ENCODE measurements at regions not wholly inside any gene's neighbourhood (a gene's known extent, or its start where the extent isn't known, plus 50 kb on each side); places are given as distances from the start of the nearest gene placed in this dataset.

- H3K14ac ChIP-seq (ENCODE audit: low read length in 2 of 2), result no peak overlapping the region
- no peak overlapping the region for H2BK120ac ChIP-seq (ENCODE audit: low read depth, low read length)
- no peak for DNase-seq
- no peak overlapping the region for H3K4ac ChIP-seq (ENCODE audit: low read depth in 1 of 2, low read length in 2 of 2)
- no peak overlapping the region for H2BK15ac ChIP-seq (ENCODE audit: low read depth, poor library complexity, severe bottlenecking)
- no peak overlapping the region for H3K27ac ChIP-seq (ENCODE audit: low read length, poor library complexity, severe bottlenecking)
- no peaks in the 10 kb centered on the region for H3K4me1 ChIP-seq (ENCODE audit: control insufficient read depth, insufficient read depth, low read depth, low read length)
- H3K36me3 ChIP-seq (ENCODE audit: control insufficient read depth in 1 of 2, insufficient read depth in 2 of 2, low read depth in 1 of 2, low read length in 2 of 2), result no peaks in the 10 kb centered on the region
- H3K23ac ChIP-seq (ENCODE audit: low read length in 2 of 2), result no peak overlapping the region
- H4K8ac ChIP-seq (ENCODE audit: low read length), result no peak overlapping the region
- no peaks in the 10 kb centered on the region for H3K9me3 ChIP-seq (ENCODE audit: control insufficient read depth, low read length)
- no peak overlapping the region for H2AK5ac ChIP-seq (ENCODE audit: low read length, severe bottlenecking)
- H3K27me3 ChIP-seq (ENCODE audit: control insufficient read depth in 1 of 2, insufficient read depth in 1 of 2, low read length in 2 of 2), result peaks cover 0 to 14% of the 10 kb centered on the region in 2 experiments
- WGBS, result 45% methylated on average over 3 of the region's 3 CpGs
- H3K79me1 ChIP-seq (replicated peaks; ENCODE audit: low read length, poor library complexity, severe bottlenecking), result no peaks in the 10 kb centered on the region
- no peak overlapping the region for H3K9ac ChIP-seq (ENCODE audit: low read length)
- H2BK5ac ChIP-seq (ENCODE audit: low read depth, low read length, poor library complexity, severe bottlenecking), result no peak overlapping the region
- H2AFZ ChIP-seq (ENCODE audit: low read depth, low read length), result no peak overlapping the region
- no peak overlapping the region for H3K4me2 ChIP-seq (ENCODE audit: low read length, poor library complexity, severe bottlenecking)
- no peak overlapping the region for H4K91ac ChIP-seq (ENCODE audit: low read length)
- no peak overlapping the region for H3K4me3 ChIP-seq (ENCODE audit: insufficient read depth in 1 of 2, low read depth in 1 of 2, low read length in 2 of 2)
- no peak overlapping the region for H2BK12ac ChIP-seq (ENCODE audit: low read length in 2 of 2)
- no peak overlapping the region for H3K18ac ChIP-seq (ENCODE audit: low read depth in 1 of 2, low read length in 2 of 2)
These were observed 97.7 kb upstream of the FAM204A start for GRCh38 chr10:118439824-118440223.

GRCh38 chr10:118436742-118437141 is 94.6 kb upstream of the FAM204A start:
- no peak overlapping the region for H2BK12ac ChIP-seq (ENCODE audit: low read length in 2 of 2)
- H3K36me3 ChIP-seq (ENCODE audit: control insufficient read depth in 1 of 2, insufficient read depth in 2 of 2, low read depth in 1 of 2, low read length in 2 of 2), result no peaks in the 10 kb centered on the region
- H2BK5ac ChIP-seq (ENCODE audit: low read depth, low read length, poor library complexity, severe bottlenecking), result no peak overlapping the region
- no peaks in the 10 kb centered on the region for H3K4me1 ChIP-seq (ENCODE audit: control insufficient read depth, insufficient read depth, low read depth, low read length)
- H3K79me1 ChIP-seq (replicated peaks; ENCODE audit: low read length, poor library complexity, severe bottlenecking), result no peaks in the 10 kb centered on the region
- no peak overlapping the region for H2BK15ac ChIP-seq (ENCODE audit: low read depth, poor library complexity, severe bottlenecking)
- no peak overlapping the region for H2BK120ac ChIP-seq (ENCODE audit: low read depth, low read length)
- H3K4me3 ChIP-seq (ENCODE audit: insufficient read depth in 1 of 2, low read depth in 1 of 2, low read length in 2 of 2), result no peak overlapping the region
- H3K18ac ChIP-seq (ENCODE audit: low read depth in 1 of 2, low read length in 2 of 2), result no peak overlapping the region
- H3K4ac ChIP-seq (ENCODE audit: low read depth in 1 of 2, low read length in 2 of 2), result no peak overlapping the region
- H3K9me3 ChIP-seq (ENCODE audit: control insufficient read depth, low read length), result peaks cover 12% of the 10 kb centered on the region
- H3K4me2 ChIP-seq (ENCODE audit: low read length, poor library complexity, severe bottlenecking), result no peak overlapping the region
- no peak overlapping the region for H2AFZ ChIP-seq (ENCODE audit: low read depth, low read length)
- DNase-seq, result no peak
- H4K8ac ChIP-seq (ENCODE audit: low read length), result no peak overlapping the region
- WGBS, result no CpG with 5 or more reads among the region's 1 CpG
- peaks cover 0 to 12% of the 10 kb centered on the region in 2 experiments for H3K27me3 ChIP-seq (ENCODE audit: control insufficient read depth in 1 of 2, insufficient read depth in 1 of 2, low read length in 2 of 2)
- no peak overlapping the region for H2AK5ac ChIP-seq (ENCODE audit: low read length, severe bottlenecking)
- no peak overlapping the region for H3K9ac ChIP-seq (ENCODE audit: low read length)
- H4K91ac ChIP-seq (ENCODE audit: low read length), result no peak overlapping the region
- no peak overlapping the region for H3K14ac ChIP-seq (ENCODE audit: low read length in 2 of 2)
- H3K27ac ChIP-seq (ENCODE audit: low read length, poor library complexity, severe bottlenecking), result no peak overlapping the region
- no peak overlapping the region for H3K23ac ChIP-seq (ENCODE audit: low read length in 2 of 2)

DNA sequence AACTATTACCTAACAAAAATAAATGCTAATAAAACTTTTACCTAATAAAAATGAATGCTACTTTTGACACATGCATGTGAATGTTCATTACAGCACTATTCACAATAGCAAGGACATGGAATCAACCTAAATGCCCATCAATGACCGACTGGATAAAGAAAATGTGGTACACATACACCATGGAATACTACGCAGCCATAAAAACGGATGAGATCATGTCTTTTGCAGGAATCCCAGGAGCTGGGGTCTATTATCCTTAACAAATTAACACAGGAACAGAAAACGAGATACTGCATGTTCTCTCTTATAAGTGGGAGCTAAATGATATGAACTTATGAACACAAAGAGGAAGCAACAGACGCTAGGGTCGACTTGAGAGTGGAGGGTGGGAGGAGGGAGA is 88.1 kb upstream of the FAM204A start:
- Histone ChIP-seq H3K4me3 (ENCODE audit: insufficient read depth in 1 of 2, low read depth in 1 of 2, low read length in 2 of 2) (no peak overlapping the region), H2AFZ (ENCODE audit: low read depth, low read length) (no peak overlapping the region), H3K4me1 (ENCODE audit: control insufficient read depth, insufficient read depth, low read depth, low read length) (no peaks in the 10 kb centered on the region), H2BK12ac (ENCODE audit: low read length in 2 of 2) (no peak overlapping the region), H3K23ac (ENCODE audit: low read length in 2 of 2) (no peak overlapping the region), H3K4ac (ENCODE audit: low read depth in 1 of 2, low read length in 2 of 2) (no peak overlapping the region), H3K27me3 (ENCODE audit: control insufficient read depth in 1 of 2, insufficient read depth in 1 of 2, low read length in 2 of 2) (no peaks in the 10 kb centered on the region), H2AK5ac (ENCODE audit: low read length, severe bottlenecking) (no peak overlapping the region), H3K9ac (ENCODE audit: low read length) (no peak overlapping the region), H3K18ac (ENCODE audit: low read depth in 1 of 2, low read length in 2 of 2) (no peak overlapping the region), H3K4me2 (ENCODE audit: low read length, poor library complexity, severe bottlenecking) (no peak overlapping the region), H2BK5ac (ENCODE audit: low read depth, low read length, poor library complexity, severe bottlenecking) (no peak overlapping the region), H4K8ac (ENCODE audit: low read length) (no peak overlapping the region), H2BK15ac (ENCODE audit: low read depth, poor library complexity, severe bottlenecking) (no peak overlapping the region), H3K79me1 (replicated peaks; ENCODE audit: low read length, poor library complexity, severe bottlenecking) (no peaks in the 10 kb centered on the region), H3K36me3 (ENCODE audit: control insufficient read depth in 1 of 2, insufficient read depth in 2 of 2, low read depth in 1 of 2, low read length in 2 of 2) (no peaks in the 10 kb centered on the region), H3K14ac (ENCODE audit: low read length in 2 of 2) (no peak overlapping the region), H2BK120ac (ENCODE audit: low read depth, low read length) (no peak overlapping the region), H3K9me3 (ENCODE audit: control insufficient read depth, low read length) (peaks cover 12% of the 10 kb centered on the region), H4K91ac (ENCODE audit: low read length) (no peak overlapping the region), H3K27ac (ENCODE audit: low read length, poor library complexity, severe bottlenecking) (no peak overlapping the region)
- 87% methylated on average over 5 of the region's 6 CpGs for WGBS
- DNase-seq, result no peak

- Histone ChIP-seq H3K9me3 (ENCODE audit: control insufficient read depth, low read length) (no peaks in the 10 kb centered on the region), H3K18ac (ENCODE audit: low read depth in 1 of 2, low read length in 2 of 2) (no peak overlapping the region), H3K4me3 (ENCODE audit: insufficient read depth in 1 of 2, low read depth in 1 of 2, low read length in 2 of 2) (no peak overlapping the region), H4K8ac (ENCODE audit: low read length) (no peak overlapping the region), H2BK15ac (ENCODE audit: low read depth, poor library complexity, severe bottlenecking) (no peak overlapping the region), H3K36me3 (ENCODE audit: control insufficient read depth in 1 of 2, insufficient read depth in 2 of 2, low read depth in 1 of 2, low read length in 2 of 2) (no peaks in the 10 kb centered on the region), H3K27ac (ENCODE audit: low read length, poor library complexity, severe bottlenecking) (no peak overlapping the region), H3K9ac (ENCODE audit: low read length) (no peak overlapping the region), H4K91ac (ENCODE audit: low read length) (no peak overlapping the region), H3K14ac (ENCODE audit: low read length in 2 of 2) (no peak overlapping the region), H3K4me2 (ENCODE audit: low read length, poor library complexity, severe bottlenecking) (no peak overlapping the region), H2AK5ac (ENCODE audit: low read length, severe bottlenecking) (no peak overlapping the region), H2BK5ac (ENCODE audit: low read depth, low read length, poor library complexity, severe bottlenecking) (no peak overlapping the region), H2BK120ac (ENCODE audit: low read depth, low read length) (no peak overlapping the region), H3K4ac (ENCODE audit: low read depth in 1 of 2, low read length in 2 of 2) (no peak overlapping the region), H3K79me1 (replicated peaks; ENCODE audit: low read length, poor library complexity, severe bottlenecking) (no peaks in the 10 kb centered on the region), H2BK12ac (ENCODE audit: low read length in 2 of 2) (no peak overlapping the region), H2AFZ (ENCODE audit: low read depth, low read length) (no peak overlapping the region), H3K23ac (ENCODE audit: low read length in 2 of 2) (no peak overlapping the region), H3K27me3 (ENCODE audit: control insufficient read depth in 1 of 2, insufficient read depth in 1 of 2, low read length in 2 of 2) (no peaks in the 10 kb centered on the region), H3K4me1 (ENCODE audit: control insufficient read depth, insufficient read depth, low read depth, low read length) (no peaks in the 10 kb centered on the region)
- WGBS, result 26% methylated on average over 10 of the region's 15 CpGs
- peak; percentile 82 for DNase-seq
These were observed 81.8 kb upstream of the FAM204A start for GRCh38 chr10:118423800-118424442.
